ENCODE measurements at regions not wholly inside any gene's neighbourhood (a gene's known extent, or its start where the extent isn't known, plus 50 kb on each side); places are given as distances from the start of the nearest gene placed in this dataset.
"Not testable (repeated sequence)": the region's sequence is repeated elsewhere in the genome, so short reads cannot be mapped to it uniquely, and the experiment has no call there.

- Histone ChIP-seq H3F3A (ENCODE audit: insufficient read depth) (no peaks in the 10 kb centered on the region), H3K4me2 (ENCODE audit: unreplicated experiment) (no peak overlapping the region), H3K36me3 (ENCODE audit: low read depth) (no peaks in the 10 kb centered on the region), H3K4me3 (no peak overlapping the region), H3K9me2 (ENCODE audit: insufficient read depth) (no peaks in the 10 kb centered on the region), H3K27me3 (replicated peaks; ENCODE audit: insufficient read depth) (peaks cover 42% of the 10 kb centered on the region), H3K4me1 (ENCODE audit: insufficient read depth) (no peaks in the 10 kb centered on the region), H3K27ac (no peak overlapping the region), H4K20me1 (ENCODE audit: insufficient read depth) (no peaks in the 10 kb centered on the region), H3K9ac (no peak overlapping the region), H3K79me2 (ENCODE audit: insufficient read depth) (no peaks in the 10 kb centered on the region), H3K9me3 (ENCODE audit: low read depth) (no peaks in the 10 kb centered on the region), H2AFZ (no peak overlapping the region)
- 82 to 84% methylated on average over 8 of the region's 8 CpGs for WGBS, 2 experiments (ENCODE audit: low coverage in 1 of 2, low lambda C conversion rate in 2 of 2, missing lambda C conversion rate in 2 of 2)
- in situ Hi-C loops (cut with MboI), result loop anchor here (25.0 kb wide), 1 partner anchor 744 kb away; the partner anchor contains the start of genes FBXO10 and TOMM5
- no peak for DNase-seq
- TF ChIP-seq EZH2 (IDR thresholded peaks at IDR 0.05; ENCODE audit: insufficient read depth, poor library complexity, severe bottlenecking), result no peak
- TF ChIP-seq EZH2phosphoT487 (IDR thresholded peaks at IDR 0.05; ENCODE audit: insufficient read depth, low read depth), result no peak
These were observed 61.4 kb upstream of the ALDH1B1 start for GRCh38 chr9:38331141-38331540.

- no peaks in the 10 kb centered on the region for H3K9me2 ChIP-seq (ENCODE audit: insufficient read depth)
- DNase-seq, result no peak
- no peak overlapping the region for H3K27ac ChIP-seq
- in situ Hi-C loops (cut with MboI), result loop anchor here (25.0 kb wide), 1 partner anchor 743 kb away; the partner anchor contains the start of genes FBXO10 and TOMM5
- 81 to 87% methylated on average over 11 of the region's 11 CpGs for WGBS, 2 experiments (ENCODE audit: low coverage in 1 of 2, low lambda C conversion rate in 2 of 2, missing lambda C conversion rate in 2 of 2)
- no peaks in the 10 kb centered on the region for H3K79me2 ChIP-seq (ENCODE audit: insufficient read depth)
- no peak for TF ChIP-seq EZH2 (IDR thresholded peaks at IDR 0.05; ENCODE audit: insufficient read depth, poor library complexity, severe bottlenecking)
- TF ChIP-seq EZH2phosphoT487 (IDR thresholded peaks at IDR 0.05; ENCODE audit: insufficient read depth, low read depth), result no peak
- H2AFZ ChIP-seq, result no peak overlapping the region
- no peaks in the 10 kb centered on the region for H3K36me3 ChIP-seq (ENCODE audit: low read depth)
- no peaks in the 10 kb centered on the region for H3F3A ChIP-seq (ENCODE audit: insufficient read depth)
- no peak overlapping the region for H3K4me3 ChIP-seq
- H3K4me2 ChIP-seq (ENCODE audit: unreplicated experiment), result no peak overlapping the region
- H3K9ac ChIP-seq, result no peak overlapping the region
- no peaks in the 10 kb centered on the region for H4K20me1 ChIP-seq (ENCODE audit: insufficient read depth)
- H3K27me3 ChIP-seq (replicated peaks; ENCODE audit: insufficient read depth), result peaks cover 33% of the 10 kb centered on the region
- no peaks in the 10 kb centered on the region for H3K4me1 ChIP-seq (ENCODE audit: insufficient read depth)
- H3K9me3 ChIP-seq (ENCODE audit: low read depth), result no peaks in the 10 kb centered on the region
These were observed 62.5 kb upstream of the ALDH1B1 start for GRCh38 chr9:38329968-38330367.

GRCh38 chr9:38328765-38329164, 63.7 kb upstream of the ALDH1B1 start:
- in situ Hi-C loops (cut with MboI), result loop anchor here (25.0 kb wide), 1 partner anchor 741 kb away; the partner anchor contains the start of genes FBXO10 and TOMM5

GRCh38 chr9:38326122-38326521, 66.4 kb upstream of the ALDH1B1 start:
- Histone ChIP-seq H3K27me3 (replicated peaks; ENCODE audit: insufficient read depth) (peaks cover 40% of the 10 kb centered on the region), H3K4me3 (no peak overlapping the region), H3F3A (ENCODE audit: insufficient read depth) (no peaks in the 10 kb centered on the region), H3K9me2 (ENCODE audit: insufficient read depth) (no peaks in the 10 kb centered on the region), H3K79me2 (ENCODE audit: insufficient read depth) (no peaks in the 10 kb centered on the region), H3K9me3 (ENCODE audit: low read depth) (no peaks in the 10 kb centered on the region), H2AFZ (no peak overlapping the region), H3K4me2 (ENCODE audit: unreplicated experiment) (no peak overlapping the region), H3K36me3 (ENCODE audit: low read depth) (no peaks in the 10 kb centered on the region), H3K27ac (no peak overlapping the region), H3K4me1 (ENCODE audit: insufficient read depth) (no peaks in the 10 kb centered on the region), H4K20me1 (ENCODE audit: insufficient read depth) (no peaks in the 10 kb centered on the region), H3K9ac (no peak overlapping the region)
- WGBS, 2 experiments (ENCODE audit: low coverage in 1 of 2, low lambda C conversion rate in 2 of 2, missing lambda C conversion rate in 2 of 2), result 72 to 81% methylated on average over 4 of the region's 4 CpGs
- no peak for DNase-seq
- in situ Hi-C loops (cut with MboI), result loop anchor here (25.0 kb wide), 1 partner anchor 739 kb away; the partner anchor contains the start of genes FBXO10 and TOMM5
- no peak for TF ChIP-seq EZH2 (IDR thresholded peaks at IDR 0.05; ENCODE audit: insufficient read depth, poor library complexity, severe bottlenecking)
- no peak for TF ChIP-seq EZH2phosphoT487 (IDR thresholded peaks at IDR 0.05; ENCODE audit: insufficient read depth, low read depth)

More at GRCh38 chr9:38328765-38329164, 63.7 kb upstream of the ALDH1B1 start:
- H3K4me1 ChIP-seq (ENCODE audit: insufficient read depth), result no peaks in the 10 kb centered on the region
- TF ChIP-seq EZH2phosphoT487 (IDR thresholded peaks at IDR 0.05; ENCODE audit: insufficient read depth, low read depth) (no peak), EZH2 (IDR thresholded peaks at IDR 0.05; ENCODE audit: insufficient read depth, poor library complexity, severe bottlenecking) (no peak)
- H3K4me2 ChIP-seq (ENCODE audit: unreplicated experiment), result no peak overlapping the region
- H3K27ac ChIP-seq, result no peak overlapping the region
- peaks cover 33% of the 10 kb centered on the region for H3K27me3 ChIP-seq (replicated peaks; ENCODE audit: insufficient read depth)
- H3F3A ChIP-seq (ENCODE audit: insufficient read depth), result no peaks in the 10 kb centered on the region
- H3K4me3 ChIP-seq, result no peak overlapping the region
- WGBS, 2 experiments (ENCODE audit: low coverage in 1 of 2, low lambda C conversion rate in 2 of 2, missing lambda C conversion rate in 2 of 2), result 7 to 12% methylated on average over 1 of the region's 1 CpG
- H3K36me3 ChIP-seq (ENCODE audit: low read depth), result no peaks in the 10 kb centered on the region
- no peaks in the 10 kb centered on the region for H3K79me2 ChIP-seq (ENCODE audit: insufficient read depth)
- no peaks in the 10 kb centered on the region for H4K20me1 ChIP-seq (ENCODE audit: insufficient read depth)
- no peak overlapping the region for H2AFZ ChIP-seq
- H3K9me3 ChIP-seq (ENCODE audit: low read depth), result no peaks in the 10 kb centered on the region
- DNase-seq, result no peak
- no peaks in the 10 kb centered on the region for H3K9me2 ChIP-seq (ENCODE audit: insufficient read depth)
- no peak overlapping the region for H3K9ac ChIP-seq

- H3K4me3 ChIP-seq; H3K27ac ChIP-seq; H3K79me2 ChIP-seq (ENCODE audit: insufficient read depth); DNase-seq; H3K36me3 ChIP-seq (ENCODE audit: low read depth); H2AFZ ChIP-seq; H3K9me3 ChIP-seq (ENCODE audit: low read depth); H3K9me2 ChIP-seq (ENCODE audit: insufficient read depth); H4K20me1 ChIP-seq (ENCODE audit: insufficient read depth); H3K9ac ChIP-seq; in situ Hi-C loops (cut with MboI); H3F3A ChIP-seq (ENCODE audit: insufficient read depth); H3K4me1 ChIP-seq (ENCODE audit: insufficient read depth); H3K4me2 ChIP-seq (ENCODE audit: unreplicated experiment): not testable (repeated sequence)
- H3K27me3 ChIP-seq (replicated peaks; ENCODE audit: insufficient read depth), result peaks cover 26% of the 10 kb centered on the region
- WGBS, 2 experiments (ENCODE audit: low coverage in 1 of 2, low lambda C conversion rate in 2 of 2, missing lambda C conversion rate in 2 of 2), result 89 to 91% methylated on average over 14 to 27 of the region's 27 CpGs
These were observed 68.3 kb upstream of the ALDH1B1 start for GRCh38 chr9:38324213-38324612.
